ENCODE measurements at regions not wholly inside any gene's neighbourhood (a gene's known extent, or its start where the extent isn't known, plus 50 kb on each side); places are given as distances from the start of the nearest gene placed in this dataset.

DNA sequence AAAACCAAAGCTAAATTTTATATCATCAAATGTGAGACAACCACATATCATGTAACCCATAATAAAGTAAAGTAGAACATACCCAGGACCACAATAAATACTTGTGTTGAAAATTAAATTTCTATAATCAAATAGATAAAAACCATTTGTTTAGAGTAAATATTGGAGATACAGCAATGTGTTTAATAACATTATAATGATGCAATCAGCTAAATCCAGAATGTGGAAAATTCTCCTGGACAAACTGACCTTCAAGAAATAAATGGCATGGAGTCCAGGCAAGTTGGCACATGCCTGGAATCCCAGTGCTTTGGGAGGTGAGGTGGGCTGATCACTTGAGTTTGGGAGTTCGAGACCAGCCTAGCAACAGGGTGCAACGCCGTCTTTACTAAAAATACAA, 84.0 kb downstream of the GPX5 start:
- TF ChIP-seq POLR2A (IDR thresholded peaks at IDR 0.05) (no peak), POLR2AphosphoS5 (IDR thresholded peaks at IDR 0.05) (no peak), EP300 (IDR thresholded peaks at IDR 0.05) (no peak)
- TF ChIP-seq, protein P1, sequence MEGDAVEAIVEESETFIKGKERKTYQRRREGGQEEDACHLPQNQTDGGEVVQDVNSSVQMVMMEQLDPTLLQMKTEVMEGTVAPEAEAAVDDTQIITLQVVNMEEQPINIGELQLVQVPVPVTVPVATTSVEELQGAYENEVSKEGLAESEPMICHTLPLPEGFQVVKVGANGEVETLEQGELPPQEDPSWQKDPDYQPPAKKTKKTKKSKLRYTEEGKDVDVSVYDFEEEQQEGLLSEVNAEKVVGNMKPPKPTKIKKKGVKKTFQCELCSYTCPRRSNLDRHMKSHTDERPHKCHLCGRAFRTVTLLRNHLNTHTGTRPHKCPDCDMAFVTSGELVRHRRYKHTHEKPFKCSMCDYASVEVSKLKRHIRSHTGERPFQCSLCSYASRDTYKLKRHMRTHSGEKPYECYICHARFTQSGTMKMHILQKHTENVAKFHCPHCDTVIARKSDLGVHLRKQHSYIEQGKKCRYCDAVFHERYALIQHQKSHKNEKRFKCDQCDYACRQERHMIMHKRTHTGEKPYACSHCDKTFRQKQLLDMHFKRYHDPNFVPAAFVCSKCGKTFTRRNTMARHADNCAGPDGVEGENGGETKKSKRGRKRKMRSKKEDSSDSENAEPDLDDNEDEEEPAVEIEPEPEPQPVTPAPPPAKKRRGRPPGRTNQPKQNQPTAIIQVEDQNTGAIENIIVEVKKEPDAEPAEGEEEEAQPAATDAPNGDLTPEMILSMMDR (IDR thresholded peaks at IDR 0.05), result no peak

Measured in stomach (tissue), 4 donors.